ENCODE measurements at regions not wholly inside any gene's neighbourhood (a gene's known extent, or its start where the extent isn't known, plus 50 kb on each side); places are given as distances from the start of the nearest gene placed in this dataset.

DNA sequence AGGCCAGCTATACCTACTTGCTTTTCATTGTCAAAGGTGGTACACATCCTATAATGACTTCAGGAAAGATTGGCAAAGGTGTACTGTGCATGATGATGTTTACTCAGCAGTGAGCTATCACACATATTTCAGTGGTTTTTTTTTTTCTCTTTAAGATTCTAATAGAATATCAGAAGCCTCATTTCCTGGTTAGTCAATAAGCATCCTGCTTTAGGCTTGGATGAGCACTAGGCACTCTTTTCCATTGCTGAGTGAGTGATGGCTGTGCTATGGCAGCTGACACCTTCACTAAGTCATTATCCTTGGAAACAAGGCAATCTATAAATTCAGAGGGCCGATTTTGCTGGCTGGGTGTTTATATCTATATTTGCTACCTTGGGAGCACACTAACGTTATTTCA, 161.1 kb upstream of the RASSF8 start:
- TF ChIP-seq SIN3A (IDR thresholded peaks at IDR 0.05; ENCODE audit: borderline replicate concordance, insufficient read depth, low read length) (no peak), TAF1 (IDR thresholded peaks at IDR 0.05; ENCODE audit: borderline replicate concordance, insufficient read depth, low read length) (no peak)
- TF ChIP-seq, protein P1, sequence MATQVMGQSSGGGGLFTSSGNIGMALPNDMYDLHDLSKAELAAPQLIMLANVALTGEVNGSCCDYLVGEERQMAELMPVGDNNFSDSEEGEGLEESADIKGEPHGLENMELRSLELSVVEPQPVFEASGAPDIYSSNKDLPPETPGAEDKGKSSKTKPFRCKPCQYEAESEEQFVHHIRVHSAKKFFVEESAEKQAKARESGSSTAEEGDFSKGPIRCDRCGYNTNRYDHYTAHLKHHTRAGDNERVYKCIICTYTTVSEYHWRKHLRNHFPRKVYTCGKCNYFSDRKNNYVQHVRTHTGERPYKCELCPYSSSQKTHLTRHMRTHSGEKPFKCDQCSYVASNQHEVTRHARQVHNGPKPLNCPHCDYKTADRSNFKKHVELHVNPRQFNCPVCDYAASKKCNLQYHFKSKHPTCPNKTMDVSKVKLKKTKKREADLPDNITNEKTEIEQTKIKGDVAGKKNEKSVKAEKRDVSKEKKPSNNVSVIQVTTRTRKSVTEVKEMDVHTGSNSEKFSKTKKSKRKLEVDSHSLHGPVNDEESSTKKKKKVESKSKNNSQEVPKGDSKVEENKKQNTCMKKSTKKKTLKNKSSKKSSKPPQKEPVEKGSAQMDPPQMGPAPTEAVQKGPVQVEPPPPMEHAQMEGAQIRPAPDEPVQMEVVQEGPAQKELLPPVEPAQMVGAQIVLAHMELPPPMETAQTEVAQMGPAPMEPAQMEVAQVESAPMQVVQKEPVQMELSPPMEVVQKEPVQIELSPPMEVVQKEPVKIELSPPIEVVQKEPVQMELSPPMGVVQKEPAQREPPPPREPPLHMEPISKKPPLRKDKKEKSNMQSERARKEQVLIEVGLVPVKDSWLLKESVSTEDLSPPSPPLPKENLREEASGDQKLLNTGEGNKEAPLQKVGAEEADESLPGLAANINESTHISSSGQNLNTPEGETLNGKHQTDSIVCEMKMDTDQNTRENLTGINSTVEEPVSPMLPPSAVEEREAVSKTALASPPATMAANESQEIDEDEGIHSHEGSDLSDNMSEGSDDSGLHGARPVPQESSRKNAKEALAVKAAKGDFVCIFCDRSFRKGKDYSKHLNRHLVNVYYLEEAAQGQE (IDR thresholded peaks at IDR 0.05; ENCODE audit: insufficient read depth in 1 of 2, low read depth in 2 of 2, low read length in 2 of 2) = no peak

DNA sequence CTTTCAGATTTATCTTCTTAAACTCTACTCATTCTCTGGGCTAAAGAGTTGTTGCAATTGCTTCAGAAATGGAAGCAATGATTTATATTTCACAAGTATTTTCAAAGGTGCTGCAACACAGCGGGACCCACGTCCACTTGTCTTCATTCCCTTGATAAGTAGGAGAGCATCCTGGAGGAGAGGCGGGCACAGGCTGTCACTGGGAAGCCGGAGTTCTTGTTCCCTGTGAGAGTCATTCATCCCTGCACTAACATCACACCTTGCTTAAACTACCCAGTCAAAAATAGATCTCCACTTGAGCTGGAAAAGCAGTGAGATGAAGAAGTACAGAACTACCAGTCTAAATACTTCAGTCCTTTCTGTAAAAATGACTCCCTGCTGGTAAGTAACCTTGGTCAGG, 160.5 kb upstream of the RASSF8 start:
- TF ChIP-seq FOXP2 (optimal IDR thresholded peaks at IDR 0.05; ENCODE audit: borderline replicate concordance, extremely low read depth, extremely low read length, insufficient read depth) (no peak), SIN3A (IDR thresholded peaks at IDR 0.05; ENCODE audit: borderline replicate concordance, insufficient read depth, low read length) (no peak), TAF1 (IDR thresholded peaks at IDR 0.05; ENCODE audit: borderline replicate concordance, insufficient read depth, low read length) (no peak), POLR2AphosphoS5 (IDR thresholded peaks at IDR 0.05; ENCODE audit: low read depth, low read length) (no peak)
- TF ChIP-seq, protein P1 (IDR thresholded peaks at IDR 0.05; ENCODE audit: insufficient read depth in 1 of 2, low read depth in 2 of 2, low read length in 2 of 2) = no peak

DNA sequence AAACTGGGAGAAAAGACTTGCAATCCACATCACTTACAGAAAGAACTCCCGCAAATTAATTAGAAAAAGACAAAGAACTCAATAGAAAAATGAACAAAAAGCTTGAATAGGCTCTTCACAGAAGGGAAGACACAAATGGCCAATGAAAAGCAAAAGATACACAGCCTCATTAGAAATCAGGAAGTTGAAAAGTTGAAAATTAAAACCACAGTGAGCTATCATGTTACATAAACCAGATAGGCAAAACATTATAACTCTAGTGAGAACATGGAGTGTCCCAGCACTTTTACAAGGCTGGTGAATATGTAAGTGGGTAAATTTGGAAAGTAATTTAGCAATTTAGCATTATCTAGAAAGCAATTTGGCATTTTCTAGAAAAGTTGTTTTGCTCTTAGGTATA, 158.4 kb upstream of the RASSF8 start:
- TF ChIP-seq SIN3A (IDR thresholded peaks at IDR 0.05; ENCODE audit: borderline replicate concordance, insufficient read depth, low read length) = no peak
- TF ChIP-seq POLR2AphosphoS5 (IDR thresholded peaks at IDR 0.05; ENCODE audit: low read depth, low read length) = no peak
- TF ChIP-seq, protein P1 (IDR thresholded peaks at IDR 0.05; ENCODE audit: insufficient read depth in 1 of 2, low read depth in 2 of 2, low read length in 2 of 2) = no peak

DNA sequence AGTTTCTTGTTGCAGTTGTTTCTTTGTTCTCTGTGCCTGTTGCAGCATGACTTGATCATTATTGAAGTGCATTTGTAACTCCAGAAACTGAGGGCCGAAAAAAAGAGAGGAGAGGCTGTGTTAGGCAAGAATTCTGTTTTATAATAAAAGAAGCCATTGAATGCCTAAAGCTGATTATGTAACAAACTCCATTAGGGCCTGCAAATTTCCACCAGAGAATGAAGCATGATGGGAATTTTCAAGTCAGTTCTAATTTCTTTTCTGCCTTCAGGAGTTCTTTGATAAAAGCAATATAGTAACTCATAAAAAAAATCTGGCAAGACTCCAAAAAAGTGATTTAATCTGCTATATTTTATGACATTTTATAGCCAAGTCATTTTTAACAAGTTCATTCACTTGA, 156.7 kb upstream of the RASSF8 start:
- TF ChIP-seq SIN3A (IDR thresholded peaks at IDR 0.05; ENCODE audit: borderline replicate concordance, insufficient read depth, low read length) = no peak
- TF ChIP-seq, protein P1 (IDR thresholded peaks at IDR 0.05; ENCODE audit: insufficient read depth in 1 of 2, low read depth in 2 of 2, low read length in 2 of 2) = no peak
- TF ChIP-seq FOXP2 (optimal IDR thresholded peaks at IDR 0.05; ENCODE audit: borderline replicate concordance, extremely low read depth, extremely low read length, insufficient read depth) = no peak
- no peak for TF ChIP-seq TAF1 (IDR thresholded peaks at IDR 0.05; ENCODE audit: borderline replicate concordance, insufficient read depth, low read length)
- no peak for TF ChIP-seq POLR2AphosphoS5 (IDR thresholded peaks at IDR 0.05; ENCODE audit: low read depth, low read length)

- TF ChIP-seq, protein P1 (IDR thresholded peaks at IDR 0.05; ENCODE audit: insufficient read depth in 1 of 2, low read depth in 2 of 2, low read length in 2 of 2) = no peak
- TF ChIP-seq POLR2AphosphoS5 (IDR thresholded peaks at IDR 0.05; ENCODE audit: low read depth, low read length) (no peak), TAF1 (IDR thresholded peaks at IDR 0.05; ENCODE audit: borderline replicate concordance, insufficient read depth, low read length) (no peak), FOXP2 (optimal IDR thresholded peaks at IDR 0.05; ENCODE audit: borderline replicate concordance, extremely low read depth, extremely low read length, insufficient read depth) (no peak), SIN3A (IDR thresholded peaks at IDR 0.05; ENCODE audit: borderline replicate concordance, insufficient read depth, low read length) (no peak)
Measured at GRCh38 chr12:25802143-25802542, 156.3 kb upstream of the RASSF8 start.
